IMR-90 (cell line): ENCODE measurements at regions not wholly inside any gene's neighbourhood (a gene's known extent, or its start where the extent isn't known, plus 50 kb on each side); places are given as distances from the start of the nearest gene placed in this dataset.

ENCODE experiments used
- ATAC-seq: fragments of 200-7000 bp; cut with Tn5 transposase; 2 replicates; pipeline ENCODE4 v1.9.1; 2020; ENCODE audit warnings: low read depth, mild to moderate bottlenecking, moderate library complexity
- BruUV-seq: library from RNA; stranded (reverse); fragments of 400-500 nt; replicated peaks from 2 replicates; lab custom pipeline; 2021; lab: Mats Ljungman, UMichigan
- CTCF ChIA-PET: fragments of 300-600 bp; formaldehyde crosslinking; extraction: SDS; loops from one replicate; lab custom pipeline; 2021; ENCODE audit warnings: antibody characterized with exemption; lab: Yijun Ruan, JAX
- POLR2A ChIA-PET: fragments of 300-600 bp; sonication (Branson Sonifier 250); formaldehyde crosslinking; loops from one replicate; lab custom pipeline; 2022; ENCODE audit warnings: antibody characterized with exemption; ENCODE audit not compliant: unreplicated experiment; lab: Charles Lee
- DNase-seq: peaks from one replicate; pipeline ENCODE4 v3.0.0; 2013
- H2AFZ ChIP-seq: replicated peaks from 2 replicates; pipeline ENCODE3; 2013; ENCODE audit warnings: low read length, mild to moderate bottlenecking; ENCODE audit not compliant: poor library complexity
- H2AK5ac ChIP-seq: 2 replicates; pipeline ENCODE4 v1.6.1; 2013; ENCODE audit warnings: low read depth, low read length, inconsistent platforms
- H2AK9ac ChIP-seq: replicated peaks from 2 replicates; pipeline ENCODE3; 2013; ENCODE audit warnings: mild to moderate bottlenecking, low read depth, low read length, moderate library complexity; ENCODE audit not compliant: poor library complexity
- H2BK120ac ChIP-seq: 2 replicates; pipeline ENCODE4 v1.6.1; 2013; ENCODE audit warnings: low read depth, low read length, inconsistent platforms
- H2BK15ac ChIP-seq: 3 replicates; pipeline ENCODE4 v1.6.1; 2013; ENCODE audit warnings: low read depth, low read length, inconsistent platforms
- H2BK20ac ChIP-seq: 2 replicates; pipeline ENCODE4 v1.6.1; 2013; ENCODE audit warnings: low read depth, mild to moderate bottlenecking, inconsistent platforms, low read length, moderate library complexity
- H2BK5ac ChIP-seq: 2 replicates; pipeline ENCODE4 v1.6.1; 2013; ENCODE audit warnings: mild to moderate bottlenecking, low read depth, low read length, inconsistent platforms; ENCODE audit not compliant: poor library complexity, severe bottlenecking
- H3K14ac ChIP-seq: replicated peaks from 2 replicates; pipeline ENCODE4 v1.6.1; 2013; ENCODE audit warnings: low read depth, low read length, inconsistent platforms
- H3K18ac ChIP-seq: 2 replicates; pipeline ENCODE4 v1.6.1; 2013; ENCODE audit warnings: low read depth, low read length, control low read depth
- H3K23ac ChIP-seq: 2 replicates; pipeline ENCODE4 v1.6.1; 2013; ENCODE audit warnings: low read depth, low read length, inconsistent platforms
- H3K27ac ChIP-seq: 2 replicates; pipeline ENCODE4 v1.5.1; 2013; ENCODE audit warnings: mild to moderate bottlenecking, control low read depth, low read length; ENCODE audit not compliant: insufficient read depth
- H3K27me3 ChIP-seq: 2 replicates; pipeline ENCODE4 v1.6.1; 2013; ENCODE audit warnings: low read length; ENCODE audit not compliant: control insufficient read depth, insufficient read depth
- H3K36me3 ChIP-seq: 2 replicates; pipeline ENCODE4 v1.6.1; 2013; ENCODE audit warnings: low read length, mixed read lengths; ENCODE audit not compliant: control insufficient read depth, insufficient read depth
- H3K4ac ChIP-seq: 2 replicates; pipeline ENCODE4 v1.6.1; 2013; ENCODE audit warnings: low read depth, low read length, inconsistent platforms
- H3K4me1 ChIP-seq: 2 replicates; pipeline ENCODE4 v1.6.1; 2013; ENCODE audit warnings: low read length, mixed read lengths; ENCODE audit not compliant: control insufficient read depth, insufficient read depth
- H3K4me2 ChIP-seq: 2 replicates; pipeline ENCODE4 v1.6.1; 2013; ENCODE audit warnings: low read depth, mild to moderate bottlenecking, control low read depth, low read length, moderate library complexity
- H3K4me3 ChIP-seq: 2 replicates; pipeline ENCODE4 v1.5.1; 2013; ENCODE audit warnings: low read depth, mild to moderate bottlenecking, control low read depth, low read length, moderate library complexity; ENCODE audit not compliant: insufficient read depth
- H3K56ac ChIP-seq: 2 replicates; pipeline ENCODE4 v1.6.1; 2013; ENCODE audit warnings: low read length, inconsistent platforms; ENCODE audit not compliant: insufficient read depth; ENCODE audit errors: extremely low read depth
- H3K79me1 ChIP-seq, 2 experiments: 2 replicates each; pipeline ENCODE4 v1.6.1; 2013; ENCODE audit warnings: low read length in 2 of 2, inconsistent platforms in 1 of 2, low read depth in 1 of 2
- H3K9ac ChIP-seq: 2 replicates; pipeline ENCODE4 v1.6.1; 2013; ENCODE audit warnings: low read depth, low read length, control low read depth
- H3K9me1 ChIP-seq: 2 replicates; pipeline ENCODE4 v1.6.1; 2013; ENCODE audit warnings: low read length, inconsistent platforms; ENCODE audit not compliant: insufficient read depth
- H3K9me3 ChIP-seq: 2 replicates; pipeline ENCODE4 v1.6.1; 2013; ENCODE audit warnings: low read length; ENCODE audit not compliant: control insufficient read depth, insufficient read depth
- H4K20me1 ChIP-seq: 2 replicates; pipeline ENCODE4 v1.6.1; 2013; ENCODE audit warnings: low read length, inconsistent platforms; ENCODE audit not compliant: insufficient read depth
- H4K5ac ChIP-seq: 2 replicates; pipeline ENCODE4 v1.6.1; 2013; ENCODE audit warnings: mild to moderate bottlenecking, low read depth, low read length, control low read depth
- H4K8ac ChIP-seq, 2 experiments: 2 replicates each; pipeline ENCODE4 v1.6.1; 2013; ENCODE audit warnings: low read depth in 2 of 2, low read length in 2 of 2, control low read depth in 1 of 2, inconsistent platforms in 1 of 2
- H4K91ac ChIP-seq: 2 replicates; pipeline ENCODE4 v1.6.1; 2013; ENCODE audit warnings: low read depth, low read length, inconsistent platforms; ENCODE audit not compliant: insufficient read depth
- BHLHE40 ChIP-seq: fragments of 150-350 bp; IDR thresholded peaks from 2 replicates; pipeline ENCODE4 v1.6.1; 2016; ENCODE audit warnings: mild to moderate bottlenecking, low read depth, low read length
- CEBPB ChIP-seq: IDR thresholded peaks from 2 replicates; pipeline ENCODE4 v1.6.1; 2012; ENCODE audit warnings: low read depth, low read length, improper control_type of control experiment
- CHD1 ChIP-seq: IDR thresholded peaks from 2 replicates; pipeline ENCODE4 v1.6.1; 2012; ENCODE audit warnings: low read depth, low read length, improper control_type of control experiment
- CTCF ChIP-seq: conservative IDR thresholded peaks from 2 replicates; pipeline ENCODE4 v1.5.1; 2012; ENCODE audit warnings: mild to moderate bottlenecking, low read depth, low read length, improper control_type of control experiment
- ELK1 ChIP-seq: fragments of 150-350 bp; IDR thresholded peaks from 2 replicates; pipeline ENCODE4 v1.6.1; 2016; ENCODE audit warnings: low read depth, mild to moderate bottlenecking, low read length, moderate library complexity, borderline replicate concordance
- FOS ChIP-seq: fragments of 150-350 bp; IDR thresholded peaks from 2 replicates; pipeline ENCODE4 v1.6.1; 2016; ENCODE audit warnings: low read depth, low read length
- MAFK ChIP-seq: IDR thresholded peaks from 2 replicates; pipeline ENCODE4 v1.6.1; 2012; ENCODE audit warnings: low read depth, low read length, improper control_type of control experiment
- MAZ ChIP-seq: IDR thresholded peaks from 2 replicates; pipeline ENCODE4 v1.6.1; 2012; ENCODE audit warnings: low read depth, mild to moderate bottlenecking, low read length, improper control_type of control experiment, moderate library complexity, borderline replicate concordance
- MXI1 ChIP-seq: IDR thresholded peaks from 2 replicates; pipeline ENCODE4 v1.6.1; 2012; ENCODE audit warnings: low read depth, mild to moderate bottlenecking, low read length, moderate library complexity, borderline replicate concordance
- NFE2L2 ChIP-seq: fragments of 150-350 bp; IDR thresholded peaks from 2 replicates; pipeline ENCODE4 v1.6.1; 2016; ENCODE audit warnings: low read depth, mild to moderate bottlenecking, low read length
- POLR2A ChIP-seq: IDR thresholded peaks from 2 replicates; pipeline ENCODE4 v1.6.1; 2012; ENCODE audit warnings: mild to moderate bottlenecking, low read depth, low read length
- RAD21 ChIP-seq: IDR thresholded peaks from 2 replicates; pipeline ENCODE4 v1.6.1; 2012; ENCODE audit warnings: low read length, improper control_type of control experiment
- RCOR1 ChIP-seq: IDR thresholded peaks from 2 replicates; pipeline ENCODE4 v1.6.1; 2012; ENCODE audit warnings: mild to moderate bottlenecking, low read length, improper control_type of control experiment; ENCODE audit not compliant: insufficient replicate concordance
- RFX5 ChIP-seq: IDR thresholded peaks from 2 replicates; pipeline ENCODE4 v1.8.0; 2012; ENCODE audit warnings: low read depth, mild to moderate bottlenecking, low read length, moderate library complexity
- SMC3 ChIP-seq: fragments of 150-350 bp; IDR thresholded peaks from 2 replicates; pipeline ENCODE4 v1.6.1; 2016; ENCODE audit warnings: low read depth, mild to moderate bottlenecking, antibody characterized with exemption, low read length, moderate library complexity
- USF2 ChIP-seq: fragments of 150-350 bp; IDR thresholded peaks from 2 replicates; pipeline ENCODE4 v1.6.1; 2017; ENCODE audit warnings: mild to moderate bottlenecking, antibody characterized with exemption, low read length, low read depth
- WGBS, 2 experiments: methylation state at CpG; one replicate each; pipeline versions ENCODE4 v1.1.5 to v1.1.7; 2013; ENCODE audit warnings: missing lambda C conversion rate in 2 of 2; ENCODE audit not compliant: insufficient read length in 1 of 2; ENCODE audit errors: extremely low coverage in 2 of 2; 5-methylcytosine and 5-hydroxymethylcytosine counted together
- dilution Hi-C: fragments of 300-500 bp; cut with HindIII; formaldehyde crosslinking; loops from one replicate; pipeline ENCODE4 v1.14.3; 2018; ENCODE audit warnings: low sequenced_read_pairs; ENCODE audit not compliant: unreplicated experiment
- in situ Hi-C: fragments of 300-500 bp; cut with MboI; formaldehyde crosslinking; loops from 3 replicates; pipeline ENCODE4 v1.14.3; 2019; ENCODE audit warnings: low sequenced_read_pairs, inconsistent platforms, mixed read lengths
- intact Hi-C: fragments of 100-400 bp; cut with micrococcal nuclease; formaldehyde crosslinking; loops from 2 replicates; pipeline ENCODE4 v1.10.0; 2022

GRCh38 chr18:78652001-78652545, 327.5 kb upstream of the SALL3 start:
- intact Hi-C loops: no loop called here
- peaks cover 44% of the 10 kb centered on the region for H3K9me3 ChIP-seq
- in situ Hi-C loops: no loop called here

More at GRCh38 chr18:78652001-78652545, 327.5 kb upstream of the SALL3 start:
- Histone ChIP-seq H3K4ac (no peak overlapping the region), H2BK120ac (no peak overlapping the region), H3K4me3 (no peak overlapping the region), H3K79me1 (no peaks in the 10 kb centered on the region), H3K36me3 (no peaks in the 10 kb centered on the region), H2BK20ac (no peak overlapping the region), H2BK5ac (no peak overlapping the region), H3K27ac (no peak overlapping the region), H3K27me3 (no peaks in the 10 kb centered on the region), H3K4me2 (no peak overlapping the region), H2AK9ac (no peak overlapping the region), H2AK5ac (no peak overlapping the region), H2BK15ac (no peak overlapping the region), H3K14ac (no peak overlapping the region), H3K23ac (no peak overlapping the region), H3K18ac (no peak overlapping the region), H3K9me1 (no peaks in the 10 kb centered on the region), H4K5ac (no peak overlapping the region), H3K56ac (no peak overlapping the region), H4K20me1 (no peaks in the 10 kb centered on the region), H3K4me1 (no peaks in the 10 kb centered on the region), H4K91ac (no peak overlapping the region), H3K9ac (no peak overlapping the region), H4K8ac (no peak overlapping the region), H2AFZ (no peak overlapping the region)
- ATAC-seq (no peak), DNase-seq (no peak)
- no peak for TF ChIP-seq ELK1
- TF ChIP-seq MAZ: no peak
- no peak for TF ChIP-seq MXI1
- TF ChIP-seq NFE2L2: no peak
- TF ChIP-seq SMC3: no peak
- no peak for TF ChIP-seq USF2
- no peak for TF ChIP-seq BHLHE40
- TF ChIP-seq RFX5: no peak
- TF ChIP-seq FOS: no peak
- TF ChIP-seq RCOR1: no peak
- no peak for TF ChIP-seq CTCF
- no peak for TF ChIP-seq POLR2A
- no peak for TF ChIP-seq MAFK
- no peak for TF ChIP-seq RAD21
- no peak for TF ChIP-seq CEBPB
- TF ChIP-seq CHD1: no peak
- POLR2A ChIA-PET: no interaction called here
- 62% methylated on average over 8 of the region's 11 CpGs; no CpG with 5 or more reads in 1 of the 2 experiments for WGBS, 2 experiments
- CTCF ChIA-PET: no interaction called here
- dilution Hi-C loops: no loop called here
- BruUV-seq: no TSS peak
